HG03457 (cell line): ENCODE measurements at regions not wholly inside any gene's neighbourhood (a gene's known extent, or its start where the extent isn't known, plus 50 kb on each side); places are given as distances from the start of the nearest gene placed in this dataset.

ENCODE experiments used
- ATAC-seq: cut with Tn5 transposase; IDR thresholded peaks from one replicate; pipeline ENCODE4 v1.9.1; 2021; ENCODE audit warnings: moderate number of reproducible peaks; ENCODE audit not compliant: unreplicated experiment

DNA sequence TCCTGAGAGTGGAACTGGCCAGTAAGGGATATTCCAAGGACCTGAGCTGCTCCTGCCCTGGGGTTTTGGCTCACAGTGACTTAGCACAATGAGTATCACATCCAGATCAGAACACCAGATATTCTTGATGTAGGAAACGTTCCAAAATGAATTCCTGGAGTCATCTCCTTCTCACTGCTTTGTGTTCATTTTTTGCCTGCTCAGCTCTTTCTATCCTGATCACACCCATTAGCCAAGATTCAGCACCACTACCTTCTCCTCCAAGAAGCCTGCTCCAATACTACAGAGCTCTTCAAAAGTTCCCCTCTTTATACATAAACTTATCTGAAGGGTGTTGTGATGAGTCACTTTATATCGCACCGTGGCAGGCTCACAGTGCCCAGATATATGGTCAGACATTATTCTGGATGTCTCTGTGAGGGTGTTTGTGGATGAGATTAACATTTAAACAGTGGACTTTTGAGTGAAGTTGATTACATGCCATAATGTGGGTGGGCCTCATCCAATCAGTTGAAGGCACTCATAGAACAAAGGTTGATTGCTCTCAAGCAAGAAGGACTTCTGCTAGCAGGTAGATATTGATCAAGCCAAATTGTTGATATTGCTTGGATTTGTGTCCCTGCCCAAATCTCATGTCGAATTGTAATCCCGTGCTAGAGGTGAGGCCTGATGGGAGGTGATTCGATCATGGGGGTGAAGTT is 1155.2 kb upstream of the AUTS2 start:
- ATAC-seq: no peak

- no peak for ATAC-seq
Measured at GRCh38 chr7:68444042-68444441, 1154.2 kb upstream of the AUTS2 start.

GRCh38 chr7:68444956-68445355 is 1153.3 kb upstream of the AUTS2 start:
- ATAC-seq: no peak

DNA sequence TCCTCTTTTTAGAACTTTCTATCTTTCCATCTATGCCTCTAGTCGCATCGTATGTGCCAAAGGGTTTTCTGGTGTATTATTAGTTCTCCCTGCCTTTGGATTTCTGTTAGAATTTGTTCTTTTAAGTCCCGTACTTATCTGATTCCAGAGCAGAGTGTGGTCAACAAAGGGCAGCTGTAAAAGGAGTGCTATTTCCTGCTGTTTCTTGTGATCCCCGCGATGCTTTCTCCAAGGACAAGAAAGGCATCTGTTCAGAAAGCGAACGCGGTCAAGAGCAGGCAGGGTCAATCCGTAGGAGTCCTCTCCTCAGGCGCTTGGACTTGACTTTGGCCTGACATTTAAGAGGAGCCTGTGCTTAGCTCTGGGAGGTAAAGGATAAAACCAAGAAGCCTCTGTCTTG is 1152.1 kb upstream of the AUTS2 start:
- ATAC-seq: no peak

- ATAC-seq: no peak
Measured at GRCh38 chr7:68449099-68449498, 1149.2 kb upstream of the AUTS2 start.

DNA sequence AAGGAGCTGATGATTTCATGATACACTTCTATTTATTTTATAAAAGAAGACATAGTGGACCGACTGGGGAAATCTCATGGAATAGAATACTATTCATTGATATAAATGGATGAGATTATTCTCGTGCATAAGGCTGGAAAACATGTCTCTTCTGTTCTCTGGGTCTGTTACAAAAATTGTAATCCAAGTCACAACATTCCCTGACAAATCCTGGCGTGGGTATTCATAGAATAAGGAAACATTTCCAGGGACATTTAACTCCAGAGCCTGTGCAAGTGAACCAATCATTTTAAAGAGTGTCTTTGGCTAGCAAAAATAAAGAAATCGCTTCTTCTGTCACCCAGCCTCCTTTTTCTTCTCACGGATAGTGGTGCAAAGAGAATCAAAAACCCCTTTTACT is 1148.5 kb upstream of the AUTS2 start:
- ATAC-seq: no peak

DNA sequence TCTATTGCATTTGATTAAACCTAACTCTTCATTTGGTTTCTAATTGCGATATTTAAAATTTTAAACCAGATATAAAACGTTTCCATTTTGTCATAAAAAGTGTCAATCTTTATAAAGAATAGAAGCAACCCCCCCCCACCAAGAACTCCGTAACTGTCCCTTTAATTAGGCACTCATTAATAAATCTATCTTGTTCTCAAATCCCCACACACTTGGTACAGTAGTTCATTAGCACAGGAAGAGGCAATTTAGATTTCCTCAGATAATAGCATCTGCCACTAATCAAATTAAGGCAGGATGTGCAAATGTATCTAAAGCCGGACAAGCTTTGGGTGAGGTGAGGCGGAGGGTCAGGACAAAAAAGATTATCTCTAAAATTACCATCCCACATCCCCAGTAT is 1143.3 kb upstream of the AUTS2 start:
- no peak for ATAC-seq

- no peak for ATAC-seq
Measured at GRCh38 chr7:68456469-68456868, 1141.8 kb upstream of the AUTS2 start.

GRCh38 chr7:68457481-68457880 is 1140.8 kb upstream of the AUTS2 start:
- no peak for ATAC-seq

DNA sequence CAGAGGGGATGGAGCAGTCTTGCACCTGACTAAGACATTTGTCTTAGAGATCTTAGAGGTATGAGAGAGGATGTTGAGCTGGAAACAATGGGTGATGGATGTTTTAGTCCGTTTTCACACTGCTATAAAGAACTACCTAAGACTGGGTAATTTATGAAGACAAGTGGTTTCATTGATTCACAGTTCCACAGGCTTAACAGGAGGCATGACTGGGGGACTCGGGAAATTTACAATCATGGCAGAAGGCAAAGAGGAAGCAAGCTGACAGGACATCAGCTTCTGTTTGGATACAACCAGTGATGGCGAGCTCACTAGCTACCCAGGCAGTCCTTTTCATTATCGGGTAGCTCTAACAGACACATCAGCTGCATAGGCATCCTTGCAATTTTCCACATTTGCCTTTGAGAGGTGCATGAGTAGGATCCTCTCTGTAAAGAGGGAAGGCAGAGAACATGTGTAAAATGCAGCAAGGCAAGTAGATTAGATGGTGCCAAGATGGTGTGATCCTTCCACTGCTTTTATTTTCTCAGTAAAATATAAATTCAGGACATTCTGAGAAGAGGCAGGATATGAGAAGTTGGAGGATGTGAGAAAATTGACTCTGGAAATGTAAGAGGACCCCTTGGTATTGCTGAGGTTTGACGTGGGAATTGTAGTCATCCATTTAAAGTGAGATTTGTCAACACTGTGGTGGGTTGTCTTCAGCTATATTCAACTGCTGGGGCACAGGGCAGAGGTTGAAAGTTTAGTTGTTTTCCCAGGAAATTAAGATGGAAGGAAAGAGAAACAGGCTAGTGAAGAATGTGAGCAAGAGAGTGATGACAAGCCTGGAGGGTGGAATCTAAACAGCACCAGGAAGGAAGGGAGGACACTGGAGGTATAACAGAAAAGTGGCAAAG is 1140.0 kb upstream of the AUTS2 start:
- no peak for ATAC-seq

- ATAC-seq: no peak
Measured at GRCh38 chr7:68461430-68461829, 1136.8 kb upstream of the AUTS2 start.

GRCh38 chr7:68470836-68471435 is 1127.3 kb upstream of the AUTS2 start:
- ATAC-seq: no peak

- no peak for ATAC-seq
Measured at GRCh38 chr7:68472688-68473087, 1125.6 kb upstream of the AUTS2 start.

DNA sequence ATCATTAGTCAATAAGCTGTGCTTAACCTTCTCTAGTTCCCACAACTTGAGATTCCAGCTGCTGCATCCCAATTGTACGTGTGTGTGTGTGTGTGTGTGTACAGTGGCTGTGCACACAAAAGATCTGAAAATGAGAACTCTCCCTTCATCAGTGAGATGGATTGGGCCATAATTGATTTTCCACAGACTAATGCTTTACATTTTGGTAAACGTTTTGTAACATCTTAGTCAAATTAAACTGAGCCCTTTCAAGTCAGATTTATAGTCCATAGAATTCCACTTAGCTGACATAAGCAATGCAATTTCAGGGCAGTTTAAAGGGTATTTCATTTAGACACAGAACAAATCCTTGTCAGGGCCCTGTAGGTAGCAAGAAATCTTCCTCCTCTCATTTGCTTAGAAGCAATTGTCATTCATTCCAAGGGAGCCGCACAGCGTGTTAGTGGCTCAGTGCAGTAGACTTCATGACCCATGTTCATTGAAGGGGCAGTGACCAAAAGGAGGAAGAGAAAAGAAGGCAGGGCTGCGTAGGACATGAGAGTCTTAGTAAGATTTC is 1123.5 kb upstream of the AUTS2 start:
- ATAC-seq: no peak

DNA sequence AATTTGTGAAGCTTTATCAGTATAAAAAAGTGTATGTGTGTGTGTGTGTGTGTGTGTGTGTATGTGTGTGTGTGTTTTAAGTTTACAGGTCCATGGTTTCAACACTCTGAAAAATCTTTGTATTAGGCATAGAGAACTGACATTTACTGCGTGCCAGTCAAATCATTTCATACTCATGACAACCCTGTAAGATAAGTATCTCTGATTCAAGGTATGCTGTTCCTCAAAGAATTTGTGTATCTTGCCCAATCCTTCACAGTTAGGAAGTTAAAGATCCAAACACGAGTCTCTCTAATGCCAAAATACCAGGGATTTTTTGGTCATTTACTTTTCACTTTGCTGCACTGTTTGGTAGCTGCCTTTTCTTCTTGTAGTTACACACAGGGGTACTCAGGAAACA is 1121.3 kb upstream of the AUTS2 start:
- ATAC-seq: no peak

GRCh38 chr7:68478326-68478725 is 1119.9 kb upstream of the AUTS2 start:
- ATAC-seq: no peak

GRCh38 chr7:68482800-68483199 is 1115.5 kb upstream of the AUTS2 start:
- no peak for ATAC-seq

GRCh38 chr7:68484731-68485130 is 1113.5 kb upstream of the AUTS2 start:
- ATAC-seq: no peak

DNA sequence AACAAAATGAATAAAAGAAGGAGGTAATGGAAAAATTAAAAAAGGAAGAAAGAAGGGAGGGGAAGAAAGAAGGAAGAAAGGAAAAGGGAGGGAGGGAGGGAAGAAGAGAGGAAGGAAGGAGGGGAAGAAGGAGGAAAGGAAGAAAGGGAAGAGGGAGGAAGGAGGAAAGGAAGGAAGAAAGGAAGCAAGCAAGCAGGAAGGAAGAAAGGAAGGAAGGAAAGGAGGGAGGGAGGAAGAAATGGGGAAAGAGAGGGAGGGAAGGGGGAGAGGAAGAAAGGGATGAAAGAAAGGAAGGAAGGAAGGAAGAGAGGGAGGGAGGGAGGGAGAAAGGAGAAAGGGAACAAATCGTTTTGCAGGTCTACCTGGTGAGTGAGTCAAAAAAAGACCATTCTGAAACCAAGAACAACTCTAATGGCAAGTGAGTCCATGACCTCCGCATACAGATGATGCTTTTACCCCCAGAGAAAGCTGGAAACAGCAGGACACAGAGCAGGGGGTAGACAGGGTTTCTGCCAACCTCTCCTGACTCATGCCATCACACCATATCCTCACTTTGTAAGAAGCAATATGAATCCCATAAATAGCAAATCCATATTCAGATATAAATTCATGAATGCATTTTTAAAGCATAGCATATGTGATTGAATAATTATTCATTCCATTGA is 1112.9 kb upstream of the AUTS2 start:
- no peak for ATAC-seq

GRCh38 chr7:68488341-68489060 is 1109.8 kb upstream of the AUTS2 start:
- no peak for ATAC-seq
